ENCODE measurements at regions not wholly inside any gene's neighbourhood (a gene's known extent, or its start where the extent isn't known, plus 50 kb on each side); places are given as distances from the start of the nearest gene placed in this dataset.
"Not testable (repeated sequence)": the region's sequence is repeated elsewhere in the genome, so short reads cannot be mapped to it uniquely, and the experiment has no call there.

DNA sequence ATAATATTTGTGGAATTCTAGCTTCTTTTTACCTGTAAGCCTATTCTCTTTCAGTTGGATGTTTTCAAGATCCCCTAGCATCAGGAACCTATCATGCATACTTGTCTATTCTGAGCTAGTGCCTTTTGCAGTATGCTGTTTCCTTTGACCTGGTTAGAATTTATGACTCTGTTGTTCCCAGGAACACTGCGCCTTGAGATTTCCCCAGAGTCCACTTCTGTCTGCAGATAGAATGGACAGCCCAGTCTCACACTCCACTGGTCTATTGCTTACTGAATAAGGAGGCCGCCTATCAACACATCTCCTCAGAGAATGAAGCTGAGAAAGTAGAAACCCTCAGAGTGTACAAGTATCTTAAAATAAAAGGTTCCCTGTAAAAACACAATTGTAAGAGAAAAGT is 465.1 kb upstream of the GALNTL6 start:
- H3K4me3 ChIP-seq (ENCODE audit: low read depth, low read length), result no peak overlapping the region
- no peak for DNase-seq (ENCODE audit: low read depth)
- TF ChIP-seq, protein P1, sequence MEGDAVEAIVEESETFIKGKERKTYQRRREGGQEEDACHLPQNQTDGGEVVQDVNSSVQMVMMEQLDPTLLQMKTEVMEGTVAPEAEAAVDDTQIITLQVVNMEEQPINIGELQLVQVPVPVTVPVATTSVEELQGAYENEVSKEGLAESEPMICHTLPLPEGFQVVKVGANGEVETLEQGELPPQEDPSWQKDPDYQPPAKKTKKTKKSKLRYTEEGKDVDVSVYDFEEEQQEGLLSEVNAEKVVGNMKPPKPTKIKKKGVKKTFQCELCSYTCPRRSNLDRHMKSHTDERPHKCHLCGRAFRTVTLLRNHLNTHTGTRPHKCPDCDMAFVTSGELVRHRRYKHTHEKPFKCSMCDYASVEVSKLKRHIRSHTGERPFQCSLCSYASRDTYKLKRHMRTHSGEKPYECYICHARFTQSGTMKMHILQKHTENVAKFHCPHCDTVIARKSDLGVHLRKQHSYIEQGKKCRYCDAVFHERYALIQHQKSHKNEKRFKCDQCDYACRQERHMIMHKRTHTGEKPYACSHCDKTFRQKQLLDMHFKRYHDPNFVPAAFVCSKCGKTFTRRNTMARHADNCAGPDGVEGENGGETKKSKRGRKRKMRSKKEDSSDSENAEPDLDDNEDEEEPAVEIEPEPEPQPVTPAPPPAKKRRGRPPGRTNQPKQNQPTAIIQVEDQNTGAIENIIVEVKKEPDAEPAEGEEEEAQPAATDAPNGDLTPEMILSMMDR (conservative IDR thresholded peaks at IDR 0.05; ENCODE audit: low read depth, low read length), result no peak

DNA sequence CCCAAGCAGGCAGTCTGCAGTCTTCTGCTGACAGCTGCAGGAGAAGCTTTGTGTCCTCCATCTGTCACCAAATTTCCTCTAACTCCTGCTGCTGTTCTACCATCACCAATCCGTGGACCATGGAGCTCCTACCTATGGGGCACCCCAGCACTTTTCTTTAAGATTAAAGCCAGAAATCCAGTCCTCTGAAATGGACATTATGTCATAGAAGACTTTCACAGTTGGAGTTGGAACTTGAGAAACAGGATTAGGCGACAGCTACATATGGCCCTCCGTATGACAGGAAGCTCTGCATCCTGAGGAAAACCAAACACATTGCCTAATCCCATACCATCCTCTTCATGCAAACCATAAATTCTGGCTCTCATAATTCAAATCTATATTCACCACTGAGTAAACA is 470.6 kb upstream of the GALNTL6 start:
- no peak overlapping the region for H3K4me3 ChIP-seq (ENCODE audit: low read depth, low read length)
- TF ChIP-seq, protein P1 (conservative IDR thresholded peaks at IDR 0.05; ENCODE audit: low read depth, low read length), result no peak
- DNase-seq (ENCODE audit: low read depth), result no peak

DNA sequence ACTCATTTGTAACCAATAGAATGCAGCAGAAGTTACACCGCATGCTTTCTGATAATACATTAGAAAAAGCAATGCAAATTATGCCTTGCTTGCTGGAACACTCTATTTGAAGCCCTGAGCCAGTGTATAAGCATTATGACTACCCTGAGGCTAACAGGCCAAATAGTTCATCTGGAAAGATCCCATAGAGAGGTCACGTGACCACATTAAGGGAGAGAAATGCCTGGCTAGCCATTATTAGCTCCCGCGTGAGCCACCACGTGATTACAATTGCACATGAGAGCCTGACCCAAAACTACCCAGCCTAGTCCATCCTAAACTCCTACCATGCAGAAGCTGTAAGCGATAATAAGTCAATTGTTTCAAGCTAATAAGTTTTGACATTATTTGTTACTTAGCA is 472.9 kb upstream of the GALNTL6 start:
- DNase-seq (ENCODE audit: low read depth), result no peak
- no peak overlapping the region for H3K4me3 ChIP-seq (ENCODE audit: low read depth, low read length)
- TF ChIP-seq, protein P1 (conservative IDR thresholded peaks at IDR 0.05; ENCODE audit: low read depth, low read length), result no peak

- TF ChIP-seq, protein P1 (conservative IDR thresholded peaks at IDR 0.05; ENCODE audit: low read depth, low read length), result no peak
- no peak overlapping the region for H3K4me3 ChIP-seq (ENCODE audit: low read depth, low read length)
- DNase-seq (ENCODE audit: low read depth), result no peak
Observed at GRCh38 chr4:171334549-171334948, 478.7 kb upstream of the GALNTL6 start.

DNA sequence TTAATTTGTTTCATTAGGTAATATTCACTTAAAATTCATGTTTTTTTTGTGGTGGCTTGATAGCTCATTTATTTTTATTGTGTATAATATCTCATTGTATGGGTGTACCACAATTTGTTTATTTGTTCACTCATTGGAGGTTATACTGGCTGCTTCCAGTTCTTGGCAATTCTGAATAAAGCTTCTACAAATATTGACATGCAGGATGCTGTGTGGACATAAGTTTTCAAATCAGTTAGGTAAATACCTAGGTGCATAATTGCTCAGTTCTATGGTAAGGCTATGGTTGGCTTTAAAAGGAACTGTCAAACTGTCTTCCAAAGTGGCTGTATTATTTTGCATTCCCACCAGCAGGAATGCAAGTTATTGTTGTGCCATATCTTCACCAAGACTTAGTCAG is 504.5 kb upstream of the GALNTL6 start:
- no peak overlapping the region for H3K4me3 ChIP-seq (ENCODE audit: low read depth, low read length)

GRCh38 chr4:171298048-171298718 is 515.0 kb upstream of the GALNTL6 start:
- DNase-seq (ENCODE audit: low read depth); H3K4me3 ChIP-seq (ENCODE audit: low read depth, low read length): not testable (repeated sequence)

More for the DNA sequence above, 504.5 kb upstream of the GALNTL6 start:
- no peak for DNase-seq (ENCODE audit: low read depth)
- TF ChIP-seq, protein P1 (conservative IDR thresholded peaks at IDR 0.05; ENCODE audit: low read depth, low read length), result no peak

GRCh38 chr4:171288816-171289432 is 524.3 kb upstream of the GALNTL6 start:
- TF ChIP-seq, protein P1 (conservative IDR thresholded peaks at IDR 0.05; ENCODE audit: low read depth, low read length), result no peak
- no peak for DNase-seq (ENCODE audit: low read depth)
- H3K4me3 ChIP-seq (ENCODE audit: low read depth, low read length), result no peak overlapping the region
